ENCODE measurements at regions not wholly inside any gene's neighbourhood (a gene's known extent, or its start where the extent isn't known, plus 50 kb on each side); places are given as distances from the start of the nearest gene placed in this dataset.

GRCh38 chr2:188770296-188770695 is 203.9 kb upstream of the COL3A1 start:
- no peak for TF ChIP-seq CTCF (IDR thresholded peaks at IDR 0.05; ENCODE audit: insufficient read depth, low read length, poor library complexity, severe bottlenecking)
- TF ChIP-seq EZH2phosphoT487 (conservative IDR thresholded peaks at IDR 0.05; ENCODE audit: low read length) = no peak

Measured in SU-DHL-6 (cell line).